Uterus (tissue), 2 donors: ENCODE measurements at regions not wholly inside any gene's neighbourhood (a gene's known extent, or its start where the extent isn't known, plus 50 kb on each side); places are given as distances from the start of the nearest gene placed in this dataset.

Source experiments
- POLR2A ChIP-seq, 2 donors: fragments of 450-650 bp; IDR thresholded peaks; one replicate each; pipeline ENCODE4 v1.6.1; 2016; ENCODE audit warnings: antibody characterized with exemption in 2 of 2, mild to moderate bottlenecking in 1 of 2, moderate library complexity in 1 of 2
- TF ChIP-seq, protein P1 (sequence below), 4 experiments: fragments of 200-600 bp in 2 of 4; fragments of 450-650 bp in 2 of 4; sonication (generic) in 2 of 4; IDR thresholded peaks; one replicate each; pipeline ENCODE4 v1.5.1; 2016 to 2019; ENCODE audit warnings: antibody characterized with exemption in 4 of 4, mild to moderate bottlenecking in 2 of 4, moderate library complexity in 1 of 4

DNA sequence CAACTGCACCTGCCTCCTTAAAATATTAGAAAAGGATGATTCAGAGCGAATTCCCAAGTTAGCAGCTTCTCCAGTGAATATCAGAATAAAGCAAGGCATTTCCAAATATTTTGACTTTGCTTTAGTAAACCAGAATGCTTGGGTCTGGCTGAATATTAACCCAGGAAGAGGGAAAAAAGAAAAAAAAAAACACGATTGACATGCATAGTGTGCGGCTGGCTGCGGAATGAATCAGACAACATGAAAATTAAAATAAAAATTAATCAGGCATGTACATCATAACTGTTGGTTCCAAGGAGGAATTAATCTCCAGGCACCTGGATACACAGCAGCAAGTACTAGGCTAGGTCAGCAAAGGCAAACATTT lies 105.8 kb upstream of the NCKAP5 start:
- TF ChIP-seq, protein P1, sequence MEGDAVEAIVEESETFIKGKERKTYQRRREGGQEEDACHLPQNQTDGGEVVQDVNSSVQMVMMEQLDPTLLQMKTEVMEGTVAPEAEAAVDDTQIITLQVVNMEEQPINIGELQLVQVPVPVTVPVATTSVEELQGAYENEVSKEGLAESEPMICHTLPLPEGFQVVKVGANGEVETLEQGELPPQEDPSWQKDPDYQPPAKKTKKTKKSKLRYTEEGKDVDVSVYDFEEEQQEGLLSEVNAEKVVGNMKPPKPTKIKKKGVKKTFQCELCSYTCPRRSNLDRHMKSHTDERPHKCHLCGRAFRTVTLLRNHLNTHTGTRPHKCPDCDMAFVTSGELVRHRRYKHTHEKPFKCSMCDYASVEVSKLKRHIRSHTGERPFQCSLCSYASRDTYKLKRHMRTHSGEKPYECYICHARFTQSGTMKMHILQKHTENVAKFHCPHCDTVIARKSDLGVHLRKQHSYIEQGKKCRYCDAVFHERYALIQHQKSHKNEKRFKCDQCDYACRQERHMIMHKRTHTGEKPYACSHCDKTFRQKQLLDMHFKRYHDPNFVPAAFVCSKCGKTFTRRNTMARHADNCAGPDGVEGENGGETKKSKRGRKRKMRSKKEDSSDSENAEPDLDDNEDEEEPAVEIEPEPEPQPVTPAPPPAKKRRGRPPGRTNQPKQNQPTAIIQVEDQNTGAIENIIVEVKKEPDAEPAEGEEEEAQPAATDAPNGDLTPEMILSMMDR (IDR thresholded peaks at IDR 0.05) = no peak
- no peak for TF ChIP-seq POLR2A (IDR thresholded peaks at IDR 0.05)
